GM19025 (cell line): ENCODE measurements at regions not wholly inside any gene's neighbourhood (a gene's known extent, or its start where the extent isn't known, plus 50 kb on each side); places are given as distances from the start of the nearest gene placed in this dataset.

Experiments
- ATAC-seq: cut with Tn5 transposase; IDR thresholded peaks from one replicate; pipeline ENCODE4 v1.9.1; 2021; ENCODE audit warnings: mild to moderate bottlenecking, low read depth, moderate library complexity; ENCODE audit not compliant: unreplicated experiment

DNA sequence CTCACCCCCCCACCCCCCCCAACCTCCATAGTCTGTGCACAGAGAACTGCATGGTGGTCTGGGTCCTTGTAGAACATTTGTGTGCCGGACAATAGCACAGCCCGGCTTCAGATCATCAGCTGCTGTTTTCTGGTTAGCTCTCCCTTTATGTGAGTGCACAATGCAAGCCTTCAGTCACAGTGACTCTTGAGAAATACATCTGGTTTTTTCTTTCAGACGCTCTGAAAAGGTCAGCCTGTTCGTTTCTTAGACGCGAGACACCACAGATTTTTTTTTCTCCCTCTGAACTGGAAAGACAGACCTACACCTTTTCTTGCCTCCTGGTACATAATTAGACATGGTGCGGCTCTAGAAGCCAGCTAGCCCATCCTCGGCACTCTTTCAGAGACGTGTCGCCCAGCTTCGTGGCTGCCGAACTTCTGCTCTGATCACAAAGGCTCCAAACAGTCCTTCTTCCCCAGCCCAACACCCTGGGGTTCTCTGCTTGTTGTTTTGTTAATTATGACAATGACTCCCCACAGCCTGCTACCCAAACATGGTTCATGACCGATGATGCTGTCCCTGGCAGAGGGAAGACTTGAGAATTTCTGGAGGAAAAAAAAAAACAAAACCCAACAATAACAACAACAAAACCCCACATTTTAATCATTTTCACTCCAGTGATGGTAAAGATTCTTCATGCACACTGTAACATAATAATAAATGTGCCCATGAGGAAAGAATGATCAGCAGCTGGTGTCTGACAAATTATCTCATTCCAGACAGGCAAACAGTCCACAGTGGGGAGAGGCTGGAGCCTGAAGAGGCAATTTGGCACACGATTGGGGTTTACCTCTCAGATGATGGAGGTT is 241.4 kb upstream of the ZNF462 start:
- ATAC-seq, result no peak

DNA sequence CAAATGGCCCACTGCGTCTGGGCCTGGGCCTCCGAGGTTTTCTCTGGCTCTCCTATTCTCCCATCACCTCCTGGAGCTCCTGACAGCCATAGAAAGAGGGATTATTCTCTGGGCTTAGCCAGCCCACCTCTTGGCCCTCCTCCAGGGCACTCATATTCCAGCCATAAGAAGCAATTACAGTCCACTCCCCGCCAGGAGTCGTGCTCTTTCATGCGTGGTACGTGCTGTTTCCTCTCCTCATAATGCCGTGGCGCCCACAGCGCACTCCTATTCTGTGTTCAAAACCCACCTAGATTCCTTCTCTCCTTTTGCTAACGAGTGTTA is 240.8 kb upstream of the ZNF462 start:
- no peak for ATAC-seq

DNA sequence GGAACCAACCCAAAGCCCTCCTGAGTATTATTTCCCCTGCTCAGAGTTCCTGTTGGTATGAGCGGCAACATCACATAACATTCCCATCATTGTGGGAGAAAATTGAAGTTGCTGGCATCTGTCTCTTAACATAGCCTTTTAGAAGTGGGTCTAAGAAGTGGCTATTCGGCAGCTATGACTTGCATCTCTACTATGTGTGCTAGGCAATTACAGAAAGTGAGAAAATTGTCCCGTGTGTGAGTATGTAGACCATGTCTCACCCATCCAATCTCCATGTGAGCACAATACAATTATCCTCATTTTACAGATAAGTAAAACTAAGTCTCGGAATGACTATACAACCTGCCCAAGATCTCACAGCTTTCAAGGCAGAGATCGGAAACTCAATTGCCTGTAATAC is 239.4 kb upstream of the ZNF462 start:
- no peak for ATAC-seq

DNA sequence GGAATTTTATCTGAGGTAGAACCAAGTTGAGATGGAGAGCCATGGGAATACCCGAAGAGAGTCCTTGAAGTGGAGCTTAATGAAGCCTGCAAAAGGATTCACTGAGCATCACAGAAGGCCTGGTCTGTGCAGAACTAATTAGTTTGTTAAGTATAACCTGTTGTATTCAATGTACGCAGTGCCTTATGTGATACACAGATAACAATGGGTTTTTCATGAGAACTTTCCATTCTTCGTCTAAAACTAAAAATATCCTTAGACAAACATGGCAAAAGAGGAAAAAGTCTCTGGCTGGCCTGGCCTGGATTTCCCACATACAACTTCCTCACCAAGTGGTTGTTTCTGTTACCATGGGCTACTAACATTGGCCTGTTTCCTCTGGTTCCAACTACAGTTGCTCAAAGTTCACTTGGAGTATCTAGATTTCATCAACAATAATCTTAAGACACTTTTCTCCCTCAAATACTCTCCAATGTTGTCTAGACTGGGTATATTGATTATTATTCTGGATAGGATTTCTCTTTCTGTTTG is 237.6 kb upstream of the ZNF462 start:
- ATAC-seq, result no peak

DNA sequence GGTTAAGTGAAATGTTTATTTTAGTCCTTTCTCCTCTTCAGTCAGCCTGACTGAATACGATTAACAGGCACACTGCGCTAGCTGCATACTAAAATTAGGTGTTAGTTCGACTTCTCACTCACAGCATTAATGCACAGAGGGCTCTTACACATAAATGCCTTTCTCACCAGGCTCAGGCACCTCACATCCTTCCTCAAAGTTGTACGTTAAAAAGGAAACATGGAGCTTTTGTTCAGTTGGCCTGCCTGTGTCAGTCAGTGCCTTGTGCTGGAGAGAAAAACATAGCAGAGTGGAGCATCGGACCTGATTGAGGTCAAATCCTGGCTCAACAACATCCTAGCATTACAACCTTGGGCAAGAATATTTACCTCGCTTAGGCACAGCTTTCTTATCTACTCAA is 236.0 kb upstream of the ZNF462 start:
- ATAC-seq, result no peak

DNA sequence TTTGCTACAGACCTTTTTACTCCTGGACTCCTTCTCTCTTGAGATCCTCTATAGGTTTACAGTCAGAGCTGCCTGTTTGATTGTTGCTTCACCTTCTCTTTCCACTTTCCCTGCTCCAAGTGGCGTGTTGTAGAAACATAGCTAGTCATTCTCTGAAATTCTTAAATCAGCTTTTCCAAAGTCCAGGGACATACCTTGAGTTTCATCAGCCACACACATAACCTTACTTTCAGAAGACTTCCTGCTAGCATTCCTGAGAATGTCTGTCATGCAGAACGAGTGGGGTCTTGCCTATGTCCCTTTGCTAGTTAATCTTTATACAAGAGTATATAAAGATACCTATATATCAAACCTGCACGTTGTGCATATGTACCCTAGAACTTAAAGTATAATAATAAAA is 230.3 kb upstream of the ZNF462 start:
- ATAC-seq, result no peak

DNA sequence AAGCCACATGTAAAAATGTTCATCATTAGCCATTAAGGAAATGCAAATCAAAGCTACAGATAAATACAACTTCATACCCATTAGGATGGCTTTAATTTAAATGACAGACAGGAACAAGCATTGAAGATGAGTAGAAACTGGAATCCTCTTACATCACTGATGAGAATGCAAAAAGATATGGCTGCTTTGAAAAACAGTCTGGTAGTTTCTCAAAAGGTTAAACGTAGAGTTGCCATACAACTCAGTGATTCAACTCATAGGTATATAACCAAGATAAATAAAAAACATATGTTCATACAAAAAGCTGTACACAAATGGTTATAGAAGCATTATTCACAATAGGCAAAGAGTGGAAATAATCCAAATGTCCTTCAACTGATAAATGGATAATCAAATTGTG is 228.8 kb upstream of the ZNF462 start:
- no peak for ATAC-seq

DNA sequence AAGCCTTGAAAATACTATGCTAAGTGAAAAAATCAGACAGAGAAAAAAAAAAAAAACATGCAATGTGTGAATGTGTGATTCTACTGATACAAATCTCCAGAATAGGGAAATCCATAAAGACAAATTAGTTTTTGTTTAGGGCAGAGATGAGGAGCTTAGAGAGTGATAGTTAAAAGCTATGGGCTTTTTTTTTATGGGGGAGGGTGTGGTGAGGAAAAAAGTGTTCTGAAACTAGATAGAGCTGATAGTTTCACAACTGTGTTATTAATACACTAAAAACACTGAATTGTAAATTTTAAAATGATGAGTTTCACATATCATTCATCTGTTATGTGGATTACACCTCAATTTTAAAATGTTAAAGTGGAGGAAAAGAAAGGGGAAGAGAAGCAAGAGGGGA is 228.3 kb upstream of the ZNF462 start:
- no peak for ATAC-seq

DNA sequence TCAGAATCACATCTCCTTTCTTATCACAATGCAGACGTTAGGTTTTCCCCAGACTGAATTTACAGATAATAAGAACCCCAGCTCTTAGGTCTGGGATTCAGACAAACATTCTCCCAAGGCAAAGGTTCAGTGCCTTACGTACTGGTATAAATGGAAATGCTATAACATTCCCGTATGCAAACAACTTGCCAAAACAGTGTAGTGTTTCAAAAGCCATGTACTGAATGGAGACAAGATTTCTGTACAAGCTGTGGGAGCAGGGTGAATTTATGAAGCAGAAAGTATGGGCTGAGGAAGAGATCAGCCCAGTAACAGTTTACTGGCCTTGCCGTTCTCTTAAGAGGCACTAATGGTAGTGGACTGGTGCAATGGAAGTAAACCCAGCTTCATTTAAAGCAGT is 225.5 kb upstream of the ZNF462 start:
- no peak for ATAC-seq

DNA sequence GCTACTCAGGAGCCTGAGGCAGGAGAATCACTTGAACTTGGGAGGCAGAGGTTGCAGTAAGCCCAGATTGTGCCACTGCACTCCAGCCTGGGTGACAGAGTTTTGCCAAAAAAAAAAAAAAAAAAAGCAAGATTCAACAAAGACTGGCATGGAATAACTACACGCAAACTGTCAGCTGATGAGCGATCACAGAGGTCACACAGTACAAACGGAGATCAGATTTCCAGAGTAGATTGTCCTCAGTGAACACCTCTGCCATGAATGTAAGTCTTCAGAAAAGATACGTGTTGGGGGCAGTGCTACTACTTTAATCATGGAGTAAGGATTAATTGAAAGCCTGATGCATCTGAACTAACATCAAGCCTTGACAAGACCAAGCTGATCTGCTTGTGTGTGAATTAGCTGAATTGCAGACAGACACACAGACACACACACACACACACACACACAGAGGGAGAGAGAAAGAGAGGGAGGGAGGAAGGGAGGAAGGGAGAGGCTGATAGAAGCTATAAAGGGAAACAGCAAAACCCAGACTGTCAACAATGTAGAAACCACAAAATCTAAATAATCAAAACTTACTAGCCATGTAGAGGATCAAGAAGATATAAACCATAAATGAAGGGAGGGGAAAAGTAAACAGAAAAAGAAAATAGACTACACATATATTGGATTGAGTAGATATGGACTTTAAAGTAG is 222.9 kb upstream of the ZNF462 start:
- no peak for ATAC-seq

DNA sequence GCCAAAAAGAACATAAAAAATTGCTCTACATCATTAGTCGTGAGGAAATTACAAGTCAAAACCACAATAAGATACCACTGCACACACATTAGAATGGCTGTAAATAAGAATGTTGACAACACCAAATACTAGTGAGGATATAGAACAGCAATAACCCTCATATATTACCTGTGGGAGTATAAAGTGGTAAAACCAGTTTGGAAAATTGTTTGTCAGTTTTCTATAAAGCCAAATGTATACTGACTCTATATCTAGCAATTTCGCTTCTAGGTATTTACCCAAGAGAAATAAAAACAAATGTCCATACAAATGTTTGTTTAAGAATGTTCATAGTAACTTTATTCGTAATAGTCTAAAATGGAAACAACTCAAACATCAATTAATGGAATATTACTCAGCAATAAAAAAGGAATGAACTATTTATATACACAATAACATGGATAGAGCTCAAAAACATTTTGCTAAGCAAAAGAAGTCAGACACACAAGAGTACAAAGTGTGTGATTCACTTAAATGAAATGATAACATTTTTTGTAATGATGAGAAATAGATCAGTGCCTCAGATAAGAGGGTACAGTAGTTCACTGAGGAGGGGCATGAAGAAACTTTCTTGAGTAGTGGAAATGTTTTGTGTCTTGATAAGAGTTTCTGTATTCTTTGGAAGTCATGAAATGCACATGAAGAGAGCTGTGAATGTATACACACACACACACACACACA is 219.6 kb upstream of the ZNF462 start:
- no peak for ATAC-seq

DNA sequence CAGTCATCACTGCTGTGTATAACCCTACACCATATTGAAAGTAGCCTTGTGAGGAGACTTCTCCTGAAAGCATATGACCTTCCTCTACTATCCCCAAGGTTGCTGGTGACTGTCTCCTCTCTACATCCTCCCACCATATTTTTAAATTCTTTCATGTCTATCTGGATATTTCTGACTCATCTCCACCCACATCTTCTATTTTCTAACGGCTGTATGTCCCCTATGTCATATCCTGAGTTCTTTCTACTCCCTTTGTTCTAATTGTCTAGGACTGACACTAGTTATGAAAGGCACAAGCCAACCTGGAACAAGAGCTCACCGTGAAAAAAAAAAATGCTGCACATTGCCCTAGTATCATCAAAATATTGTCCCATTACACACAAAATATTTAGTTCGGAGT is 218.3 kb upstream of the ZNF462 start:
- no peak for ATAC-seq

DNA sequence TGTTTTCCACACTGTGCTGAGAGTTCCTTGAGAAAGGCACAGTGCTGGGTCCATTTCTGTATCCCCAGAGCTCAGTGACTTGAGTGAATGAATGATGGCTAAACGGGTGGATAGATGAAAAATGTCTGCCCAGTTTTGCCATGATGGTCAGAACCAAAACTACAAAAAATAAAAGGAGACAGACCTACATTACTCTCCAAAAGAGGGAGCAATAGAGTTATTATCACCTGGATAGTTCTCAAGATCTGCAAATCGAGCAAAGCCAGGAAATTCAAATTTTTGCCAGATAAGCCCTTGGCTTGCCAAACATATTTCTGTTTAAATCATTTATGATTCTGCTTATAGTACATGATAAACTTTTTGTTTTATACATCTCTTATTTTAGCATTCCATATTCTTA is 214.2 kb upstream of the ZNF462 start:
- no peak for ATAC-seq

DNA sequence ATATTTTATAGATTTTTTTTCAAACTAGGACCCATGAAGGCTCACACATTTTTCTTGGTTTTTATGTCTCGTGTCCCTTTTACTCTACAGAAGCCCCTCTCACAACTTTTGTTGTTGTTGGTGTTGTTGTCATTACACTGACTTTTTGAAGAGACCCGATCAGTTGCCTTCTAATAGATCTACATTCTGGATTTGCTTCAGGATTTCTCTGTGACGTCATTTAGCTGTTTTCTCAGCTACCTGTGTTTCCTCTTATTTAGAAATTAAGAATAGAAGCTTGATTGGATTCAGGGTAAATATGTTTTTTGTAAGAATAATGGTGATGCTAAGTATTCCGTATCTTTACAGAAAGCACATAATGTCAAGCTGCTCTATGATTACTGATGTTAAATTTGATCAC is 213.3 kb upstream of the ZNF462 start:
- ATAC-seq, result no peak

DNA sequence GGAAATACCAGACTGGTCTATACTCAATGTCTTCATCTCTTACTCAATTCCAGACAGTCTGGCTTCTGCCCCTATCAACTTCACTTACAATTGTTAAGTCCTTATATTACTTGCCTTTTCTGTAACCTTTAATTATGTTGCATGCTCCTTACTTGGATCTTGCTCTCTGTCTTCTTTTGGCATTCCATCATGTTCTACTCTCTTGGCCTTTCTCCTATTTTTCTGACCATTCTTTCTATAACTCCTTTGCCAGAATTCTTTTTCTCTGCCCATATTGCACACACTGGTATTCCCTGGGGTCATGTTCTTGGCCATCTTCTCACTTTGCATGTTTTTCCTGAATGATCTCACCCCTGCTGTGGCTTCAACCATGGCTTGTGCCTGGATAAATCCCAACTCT is 209.8 kb upstream of the ZNF462 start:
- no peak for ATAC-seq

DNA sequence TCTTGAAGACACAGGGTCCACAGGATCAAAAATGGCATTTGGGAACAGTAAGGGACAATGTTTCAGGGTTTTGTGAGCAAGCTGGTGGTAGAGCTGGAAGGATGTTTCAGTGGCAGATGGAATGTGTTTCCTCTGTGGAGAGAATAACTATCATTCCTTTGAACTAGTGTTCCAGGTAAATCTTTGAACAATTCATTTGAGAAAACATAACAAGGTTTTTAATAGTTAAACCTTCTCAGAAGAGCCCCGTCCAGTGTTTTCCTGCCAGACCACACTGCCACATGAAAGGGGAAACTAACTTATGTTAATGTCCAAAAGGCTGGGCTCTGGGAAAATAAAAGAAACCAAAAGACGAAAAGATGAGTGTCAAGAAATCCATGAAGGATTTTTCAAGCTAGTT is 207.0 kb upstream of the ZNF462 start:
- ATAC-seq, result no peak

DNA sequence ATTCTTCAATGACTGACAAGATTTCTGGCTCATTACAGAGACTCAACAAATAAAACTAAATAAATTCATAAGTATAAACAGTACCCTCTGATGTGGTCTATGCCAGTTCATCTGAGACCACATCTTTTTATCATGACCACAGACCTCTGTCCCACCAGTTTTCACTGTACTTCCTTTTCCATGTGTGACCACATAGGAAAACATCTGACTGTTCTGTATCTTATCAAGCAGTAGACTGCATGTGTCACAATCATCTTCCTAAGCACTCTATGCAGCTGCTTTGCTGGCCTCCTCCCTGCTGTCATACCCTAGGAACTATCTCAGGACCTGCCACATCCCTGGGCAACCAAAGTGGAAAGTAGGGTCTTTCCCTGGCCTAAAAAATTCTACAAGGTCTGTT is 205.0 kb upstream of the ZNF462 start:
- ATAC-seq, result no peak

DNA sequence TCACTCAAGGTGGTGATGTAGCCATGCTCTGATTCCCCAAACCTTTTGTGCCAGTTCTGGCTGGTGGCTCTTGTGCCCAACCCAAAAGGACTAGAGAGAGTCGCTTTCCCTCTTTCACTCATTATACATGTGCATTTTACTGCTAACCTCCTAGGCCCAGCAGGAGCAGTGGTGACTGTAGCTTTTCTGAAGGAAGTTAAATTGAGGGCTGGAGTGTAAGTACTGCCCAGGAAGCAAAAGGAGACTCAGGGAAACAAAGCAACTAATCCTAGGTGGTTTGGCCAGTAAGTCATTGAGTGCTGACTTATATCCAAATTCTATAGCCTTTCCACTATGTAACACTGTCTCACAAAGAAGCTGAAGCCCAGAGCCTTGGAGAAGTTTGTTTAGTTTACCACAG is 194.4 kb upstream of the ZNF462 start:
- no peak for ATAC-seq

DNA sequence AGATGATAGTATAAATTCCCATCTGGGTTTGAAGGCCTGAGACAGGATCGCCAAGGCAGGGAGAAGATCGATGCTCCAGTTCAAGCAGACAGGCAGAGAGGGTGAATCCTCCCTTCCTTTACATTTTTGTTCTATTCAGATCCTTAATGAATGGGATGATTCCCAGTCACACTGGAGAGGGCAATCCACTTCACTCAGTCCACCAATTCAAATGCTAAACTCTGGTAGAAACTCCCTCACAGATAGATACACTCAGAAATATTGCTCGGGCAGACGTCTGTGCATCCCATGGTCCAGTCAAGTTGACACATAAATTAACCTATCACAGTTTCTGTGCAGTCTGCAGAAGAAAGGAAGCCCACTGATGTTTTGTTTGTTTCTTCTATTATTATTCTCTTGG is 193.1 kb upstream of the ZNF462 start:
- no peak for ATAC-seq

DNA sequence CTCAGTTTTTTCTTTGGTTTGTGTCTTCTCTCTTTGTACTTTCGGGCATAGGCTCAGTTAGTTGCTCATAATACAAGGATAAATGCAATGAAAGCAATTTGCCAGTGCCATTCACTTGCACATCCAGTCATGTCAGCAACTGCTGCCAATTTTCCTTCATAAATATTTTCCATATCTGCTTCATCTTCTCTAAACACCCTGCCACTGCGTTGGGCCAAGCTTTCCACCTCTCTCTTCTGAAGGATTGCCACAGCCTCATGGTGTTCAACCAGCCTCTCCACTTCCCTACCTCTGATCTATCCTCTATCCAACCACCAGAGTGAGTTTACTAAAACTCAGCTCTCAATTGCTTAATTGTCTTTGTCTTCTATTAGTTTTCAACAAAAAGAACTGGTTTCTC is 192.5 kb upstream of the ZNF462 start:
- ATAC-seq, result no peak

DNA sequence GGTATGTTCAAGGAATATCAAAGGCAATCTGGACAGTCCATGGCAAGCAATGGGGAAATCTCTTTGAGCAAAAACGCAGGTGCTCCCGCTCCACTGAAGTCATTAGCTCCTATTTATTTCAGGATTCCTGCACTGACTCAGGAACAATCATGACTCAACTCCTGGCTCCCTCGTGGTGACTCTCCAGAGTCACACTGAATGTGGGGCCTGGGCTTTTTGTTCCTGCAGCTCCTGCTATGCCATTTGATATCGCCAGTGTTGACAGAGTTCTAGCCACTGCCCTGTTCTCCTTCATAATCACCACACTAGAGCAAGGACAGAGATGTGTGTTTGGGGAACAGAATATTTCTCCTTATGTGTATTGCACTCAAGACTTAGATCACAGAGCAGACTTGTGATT is 187.2 kb upstream of the ZNF462 start:
- no peak for ATAC-seq

DNA sequence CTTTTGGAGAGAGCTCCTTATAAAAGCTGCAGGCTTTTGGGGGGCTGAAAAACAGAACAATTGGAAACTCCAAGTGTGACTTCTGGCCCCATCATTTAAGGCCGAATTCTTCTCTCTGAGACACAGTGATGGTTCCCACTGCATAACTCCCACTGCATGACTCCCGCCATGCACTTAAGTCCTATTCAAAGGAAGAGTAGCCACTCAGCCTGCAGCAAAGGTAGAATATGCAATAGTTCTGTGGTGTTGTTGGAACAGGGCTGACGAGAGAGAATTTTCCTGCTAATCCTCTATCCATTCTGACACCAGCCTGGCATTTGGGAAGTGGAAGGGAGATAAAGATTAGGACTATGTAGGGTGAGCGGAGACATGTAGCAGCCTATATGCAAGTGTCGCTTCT is 185.6 kb upstream of the ZNF462 start:
- ATAC-seq, result no peak
